HG02798 (cell line): ENCODE measurements at regions not wholly inside any gene's neighbourhood (a gene's known extent, or its start where the extent isn't known, plus 50 kb on each side); places are given as distances from the start of the nearest gene placed in this dataset.

Experiments used
- ATAC-seq: cut with Tn5 transposase; IDR thresholded peaks from one replicate; pipeline ENCODE4 v1.9.1; 2021; ENCODE audit warnings: mild to moderate bottlenecking; ENCODE audit not compliant: unreplicated experiment, poor library complexity

DNA sequence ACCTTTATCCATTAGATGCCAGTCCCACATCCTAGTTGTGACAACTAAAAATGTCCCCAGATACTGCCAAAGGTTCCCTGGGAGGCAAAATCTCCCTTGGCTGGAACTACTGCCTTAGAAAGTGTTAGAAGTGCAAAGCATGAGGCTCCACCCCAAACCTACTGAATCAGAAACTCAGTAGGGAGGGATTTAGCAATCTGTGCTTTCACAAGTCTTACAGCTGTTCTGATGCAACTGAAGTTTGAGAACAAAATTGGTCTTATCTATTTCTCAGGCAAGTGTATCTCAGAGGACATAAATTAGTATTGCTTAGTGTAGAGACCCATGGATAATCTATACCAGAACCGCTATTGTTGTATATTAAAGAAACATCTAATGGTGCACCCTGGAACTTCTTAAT, 70.2 kb downstream of the CLDN1 start:
- no peak for ATAC-seq

DNA sequence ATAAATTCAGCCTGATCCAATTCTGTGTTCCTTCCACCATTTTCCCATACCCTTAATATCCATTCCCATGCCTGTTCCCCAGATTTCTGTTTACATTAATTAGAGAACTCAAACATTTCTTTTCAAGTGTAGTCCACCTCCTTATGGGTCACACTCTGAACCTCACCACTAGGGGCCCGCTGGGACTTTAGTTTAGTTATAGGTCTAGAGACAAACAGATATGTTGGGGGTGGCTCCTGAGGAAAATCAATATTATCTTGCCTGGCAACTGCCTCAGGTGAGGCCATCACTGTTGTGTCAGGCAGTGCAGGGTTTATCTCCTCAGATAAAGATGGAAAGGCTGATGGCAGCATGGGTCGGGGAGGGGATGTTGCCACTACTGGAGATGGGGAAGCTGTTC, 72.8 kb downstream of the CLDN1 start:
- ATAC-seq: no peak

DNA sequence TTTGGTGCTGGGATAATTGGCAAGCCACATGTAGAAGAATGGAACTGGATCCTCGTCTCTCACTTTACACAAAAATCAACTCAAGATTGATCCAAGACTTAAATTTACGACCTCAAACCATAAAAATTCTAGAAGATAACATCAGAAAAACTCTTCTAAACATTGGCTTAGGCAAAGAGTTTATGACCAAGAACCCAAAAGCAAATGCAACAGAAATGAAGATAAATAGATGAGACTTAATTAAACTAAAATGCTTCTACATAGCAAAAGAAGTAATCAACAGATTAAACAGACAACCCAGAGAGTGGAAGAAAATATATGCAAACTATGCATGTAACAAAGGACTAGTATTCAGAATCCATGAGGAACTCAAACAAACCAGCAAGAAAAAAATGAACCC, 80.1 kb downstream of the CLDN1 start:
- no peak for ATAC-seq

DNA sequence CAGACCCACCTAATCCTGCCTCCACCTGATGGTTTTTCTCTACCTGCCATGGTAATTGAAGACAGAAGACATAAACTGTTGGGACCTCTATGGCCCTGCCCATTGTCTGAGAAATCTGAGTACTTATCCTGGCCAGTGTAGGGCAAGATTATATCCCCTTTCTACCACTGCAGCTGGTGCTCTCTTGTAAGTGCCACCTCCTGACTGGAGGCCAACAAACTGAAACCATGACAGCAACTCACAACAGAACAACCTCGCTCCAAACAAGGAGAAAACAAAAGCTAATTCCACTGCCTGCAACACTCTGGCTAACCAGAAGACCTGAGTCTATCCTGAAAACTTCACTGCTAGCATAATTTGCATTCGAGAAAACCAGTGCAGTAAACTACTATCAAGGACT, 82.9 kb downstream of the CLDN1 start:
- no peak for ATAC-seq

DNA sequence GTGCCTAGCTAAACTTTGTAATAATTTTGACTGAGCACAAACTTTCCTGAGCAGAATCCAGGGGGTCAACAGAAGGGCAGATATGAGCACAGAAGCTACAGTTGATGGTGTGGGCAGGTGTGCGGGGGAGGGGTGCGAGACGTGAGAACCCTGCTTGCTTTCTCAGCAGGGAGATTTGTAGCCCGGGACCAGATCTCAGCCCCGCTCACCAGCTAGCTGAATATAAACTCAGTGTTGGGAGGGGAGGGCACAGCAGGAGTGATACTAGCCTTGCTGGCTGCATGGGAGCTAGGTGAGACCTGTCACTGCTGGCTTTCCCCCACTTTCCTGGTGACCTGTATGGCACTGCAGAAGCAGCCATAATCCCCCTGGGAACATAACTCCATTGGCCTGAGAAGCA, 83.4 kb downstream of the CLDN1 start:
- ATAC-seq: no peak

DNA sequence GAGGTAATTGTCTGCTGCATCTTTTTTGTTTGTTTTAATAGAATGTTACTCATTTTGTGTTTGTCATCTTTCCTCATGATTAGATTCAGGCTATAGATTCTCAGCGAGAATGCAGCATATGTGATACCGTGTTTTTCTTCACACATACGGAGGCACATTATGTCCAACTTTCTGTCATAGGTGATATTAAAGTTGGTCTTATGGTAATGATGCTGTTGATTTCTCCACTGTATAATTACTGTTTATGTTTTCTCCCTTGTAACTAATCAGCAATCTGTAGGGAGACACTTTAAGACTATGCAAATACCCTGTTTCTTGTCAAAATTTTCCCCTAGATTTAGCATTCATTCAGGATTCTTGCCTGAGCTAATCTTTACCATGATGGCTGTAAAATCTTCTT, 87.6 kb downstream of the CLDN1 start:
- ATAC-seq: no peak

DNA sequence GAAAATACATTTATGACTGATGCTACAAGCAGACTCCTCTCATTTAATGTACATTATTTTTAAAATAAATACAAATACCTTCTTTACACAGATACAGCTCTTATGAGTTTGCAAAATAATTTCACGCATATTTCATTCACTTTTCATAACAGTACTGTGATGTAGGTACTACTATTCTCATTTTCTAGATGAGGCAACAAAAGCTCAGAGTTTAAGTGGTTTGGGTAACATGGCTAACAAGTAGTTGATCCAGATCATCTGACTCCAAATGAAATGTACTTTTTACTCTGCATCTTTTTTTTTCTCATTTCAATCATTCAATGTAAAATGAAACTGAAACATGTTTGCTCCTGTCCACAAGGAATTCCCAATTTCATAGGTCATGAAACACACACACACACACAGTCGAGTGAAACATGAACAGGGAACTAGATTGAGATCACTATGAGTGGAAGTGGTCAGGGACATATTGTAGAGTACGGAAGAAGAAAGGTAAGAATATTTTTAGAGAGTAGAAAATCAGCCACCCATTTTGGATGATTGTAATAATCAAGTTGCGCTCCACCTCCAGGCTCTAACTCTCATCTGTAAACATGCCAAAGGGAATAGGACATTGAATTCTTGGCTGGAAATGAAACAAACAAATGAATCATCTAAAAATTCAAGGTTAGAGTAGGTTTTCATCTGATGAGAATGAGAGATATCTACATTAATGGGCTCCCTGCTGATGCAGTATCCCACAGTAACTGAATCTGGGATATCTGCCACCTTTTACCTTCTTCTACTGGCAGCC, 92.4 kb downstream of the CLDN1 start:
- ATAC-seq: peak; percentile 57

DNA sequence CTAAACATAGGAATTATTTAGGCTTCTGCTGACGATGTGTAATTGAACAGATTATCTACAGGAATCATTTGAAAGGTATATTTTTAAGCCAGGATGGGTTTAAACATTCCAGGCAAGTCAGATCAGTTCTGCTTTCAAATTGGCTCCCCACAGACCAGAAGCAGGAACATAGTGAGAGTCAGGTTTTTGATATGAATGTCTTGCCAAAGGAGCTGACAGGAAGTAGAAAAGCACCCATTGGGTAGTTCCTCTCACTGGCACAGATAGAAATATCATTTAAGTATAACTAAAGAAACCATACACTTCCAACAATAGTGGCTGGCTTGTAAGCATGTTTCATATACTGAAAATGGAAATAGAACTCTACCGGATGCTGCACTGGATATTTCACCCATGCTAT, 95.2 kb downstream of the CLDN1 start:
- ATAC-seq: no peak

DNA sequence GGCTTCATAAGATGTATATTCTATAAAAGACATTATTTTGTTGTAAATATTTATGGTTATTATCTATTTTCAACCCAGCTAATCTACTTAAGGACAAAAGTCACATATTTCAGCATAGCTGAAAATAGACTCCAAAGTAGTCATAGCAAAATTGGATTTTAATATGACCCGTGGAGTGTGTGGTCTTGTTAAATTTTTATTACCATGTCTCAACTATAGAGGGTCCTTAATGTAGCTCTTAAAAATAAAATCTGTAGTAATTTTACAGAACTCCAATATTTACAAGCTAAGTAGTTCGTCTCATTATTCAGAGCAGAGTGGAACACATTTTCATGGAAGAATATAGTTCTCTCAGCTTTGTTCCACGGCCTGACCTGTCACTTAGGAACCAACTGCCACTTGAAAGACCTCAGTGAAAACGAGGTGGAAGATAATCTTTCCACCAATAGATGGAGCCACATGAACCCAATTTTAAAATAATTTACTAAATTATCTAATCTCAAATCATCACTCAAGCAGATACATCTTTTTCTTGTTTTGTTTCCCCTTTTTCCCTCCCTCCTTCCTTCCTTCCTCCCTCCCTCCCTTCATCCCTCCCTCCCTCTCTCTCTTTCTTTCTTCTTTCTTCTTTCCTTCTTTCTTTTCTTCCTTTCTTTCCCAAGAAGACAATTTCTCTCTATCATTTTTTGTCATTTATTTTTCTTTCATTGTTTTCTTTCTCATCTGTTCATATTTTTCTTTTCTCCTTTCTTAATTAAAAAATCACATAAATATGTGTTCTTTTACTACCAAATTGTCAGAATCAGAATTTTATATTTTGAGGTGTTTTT, 97.2 kb downstream of the CLDN1 start:
- no peak for ATAC-seq

DNA sequence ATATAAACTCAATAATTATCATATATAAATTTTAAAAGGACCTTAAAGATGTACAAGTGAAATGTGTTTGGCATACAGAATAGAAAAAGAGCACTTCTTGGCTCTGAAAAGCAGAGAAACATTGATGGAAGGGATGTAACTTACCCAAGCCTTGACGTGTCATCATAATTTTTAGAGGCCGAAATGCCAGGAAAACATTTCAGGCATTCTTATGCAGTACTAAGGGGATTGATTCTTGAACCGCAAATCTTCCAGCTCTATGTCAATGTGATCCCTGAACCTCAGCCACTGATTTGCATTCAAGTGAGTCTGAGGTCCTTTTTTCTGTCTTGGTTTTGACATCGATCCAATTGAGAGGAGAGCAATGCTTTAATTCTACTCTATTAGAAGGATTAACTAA, 97.8 kb downstream of the CLDN1 start:
- ATAC-seq: no peak

DNA sequence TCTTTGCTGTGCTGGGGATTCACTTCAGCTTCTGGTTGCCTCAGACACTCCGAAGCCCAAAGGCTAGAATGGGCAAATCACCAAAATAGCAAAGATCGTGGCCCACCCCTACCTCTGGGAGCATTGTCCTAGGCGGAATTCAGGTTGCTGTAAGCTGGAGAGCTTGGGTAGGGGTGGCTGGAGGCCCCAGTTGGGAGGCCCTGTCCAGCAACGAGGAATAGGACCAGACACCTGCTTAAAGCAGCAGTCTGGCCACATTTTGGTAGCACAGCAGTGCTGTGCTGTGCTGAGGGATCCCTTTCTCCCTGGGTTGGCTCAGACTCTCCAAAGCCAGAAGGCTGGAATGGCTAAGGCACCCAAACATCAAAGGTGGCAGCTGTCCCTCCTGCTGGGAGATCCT, 99.3 kb downstream of the CLDN1 start:
- no peak for ATAC-seq

DNA sequence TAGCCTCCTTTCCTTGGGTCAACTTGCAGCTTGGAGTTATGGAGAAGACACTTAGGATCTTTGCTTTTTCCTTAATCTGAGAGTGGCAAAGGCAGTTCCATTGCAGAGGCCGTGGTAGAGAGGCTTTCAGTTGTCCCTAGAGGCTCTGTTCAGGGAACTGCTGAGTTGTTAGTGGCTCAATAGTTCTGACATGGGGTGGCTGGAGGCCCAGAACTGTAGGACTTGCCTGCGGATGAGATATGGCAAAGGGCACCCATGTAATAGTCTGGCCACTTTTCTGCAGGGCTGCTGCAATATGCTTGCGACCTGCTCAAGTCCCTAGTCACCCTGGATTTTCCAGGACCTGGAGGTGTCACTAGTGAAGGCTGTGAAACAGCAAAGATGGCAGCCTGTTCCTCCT, 99.9 kb downstream of the CLDN1 start:
- no peak for ATAC-seq

DNA sequence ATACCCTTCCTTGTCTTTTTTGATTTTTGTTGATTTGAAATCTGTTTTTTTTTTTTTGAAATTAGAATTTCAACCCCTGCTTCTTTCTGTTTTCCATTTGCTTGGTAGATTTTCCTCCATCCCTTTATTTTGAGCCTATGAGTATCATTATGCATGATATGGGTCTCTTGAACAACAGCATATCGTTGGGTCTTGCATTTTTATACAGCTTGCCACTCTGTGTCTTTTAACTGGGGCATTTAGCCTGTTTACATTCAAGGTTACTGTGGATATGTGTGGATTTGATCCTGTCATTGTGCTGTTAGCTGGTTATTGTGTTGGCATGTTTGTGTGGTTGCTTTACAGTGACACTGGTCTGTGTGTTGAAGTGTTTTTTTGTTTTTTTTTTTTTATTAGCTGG, 99.7 kb upstream of the P3H2 start:
- no peak for ATAC-seq

DNA sequence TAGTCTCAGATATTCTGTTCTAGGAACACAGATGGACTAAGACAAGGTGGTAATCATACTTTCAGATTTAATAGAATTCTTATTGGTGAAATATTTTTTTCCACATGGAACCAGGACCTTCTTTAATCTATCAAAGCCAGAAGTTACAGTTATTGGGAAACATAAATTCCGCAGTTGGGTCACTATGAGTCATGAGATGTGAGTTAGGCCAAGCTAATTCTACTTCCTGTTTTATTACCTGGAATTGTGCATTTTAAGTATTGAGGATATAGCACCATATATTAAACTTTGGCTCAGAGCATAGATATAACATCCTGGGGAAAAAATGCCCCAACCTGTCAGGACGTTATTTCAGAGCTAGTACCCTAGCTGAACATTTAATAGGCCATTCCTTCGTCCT, 96.4 kb upstream of the P3H2 start:
- ATAC-seq: no peak

DNA sequence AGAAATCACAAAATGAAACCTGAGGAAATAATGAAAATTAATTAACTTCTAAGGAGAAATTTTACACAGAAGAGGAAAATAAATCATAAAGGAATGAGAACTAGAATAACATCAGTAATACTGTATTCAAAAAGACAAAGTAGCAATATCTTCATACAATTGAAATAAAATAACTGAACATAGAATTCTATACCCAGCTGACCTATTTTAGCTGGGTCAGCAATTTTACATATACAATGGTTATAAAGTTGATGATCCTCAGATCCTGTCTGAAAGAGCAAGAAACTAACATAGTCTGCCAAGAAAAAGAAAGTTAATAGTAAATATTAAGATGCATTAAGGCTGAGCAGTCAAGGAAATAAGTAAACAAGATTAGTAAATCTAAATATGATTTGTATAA, 93.0 kb upstream of the P3H2 start:
- ATAC-seq: no peak

DNA sequence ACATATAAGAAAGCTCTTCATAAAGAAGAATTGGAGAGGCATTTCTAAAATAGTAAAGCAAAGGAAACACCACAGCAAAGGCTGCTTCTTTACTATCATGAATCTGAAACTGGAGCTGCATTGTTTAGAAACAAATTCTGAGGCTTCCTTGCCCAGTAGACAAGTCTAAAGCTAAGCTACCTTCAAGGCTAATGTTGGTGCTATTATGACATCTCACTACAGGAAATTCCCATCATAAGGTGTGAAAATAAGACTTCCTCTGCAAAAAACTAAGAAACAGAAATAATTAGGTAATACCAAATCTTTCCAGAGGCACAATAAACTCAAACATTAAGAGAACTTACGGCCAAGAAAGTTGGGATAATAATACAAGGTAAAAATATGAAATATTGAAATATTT, 89.9 kb upstream of the P3H2 start:
- peak; percentile 36 for ATAC-seq

DNA sequence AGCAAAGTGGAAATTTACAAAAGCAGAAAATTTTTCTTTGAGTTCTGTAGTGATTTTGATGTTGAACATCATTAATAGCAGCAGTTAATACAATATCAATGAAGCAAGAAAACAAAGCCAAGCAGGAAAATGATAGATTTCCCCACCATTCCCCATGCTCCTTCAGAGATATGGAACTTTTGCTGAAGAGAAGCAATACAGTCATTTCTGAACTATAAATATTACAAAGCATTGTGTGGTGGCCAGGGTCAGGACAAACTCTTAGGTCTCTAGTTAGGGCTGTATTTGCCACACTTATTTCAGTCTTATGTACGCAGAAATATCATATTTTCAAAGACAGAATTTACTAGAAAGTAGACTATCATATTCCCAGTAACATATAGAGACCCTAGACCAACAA, 88.8 kb upstream of the P3H2 start:
- no peak for ATAC-seq

DNA sequence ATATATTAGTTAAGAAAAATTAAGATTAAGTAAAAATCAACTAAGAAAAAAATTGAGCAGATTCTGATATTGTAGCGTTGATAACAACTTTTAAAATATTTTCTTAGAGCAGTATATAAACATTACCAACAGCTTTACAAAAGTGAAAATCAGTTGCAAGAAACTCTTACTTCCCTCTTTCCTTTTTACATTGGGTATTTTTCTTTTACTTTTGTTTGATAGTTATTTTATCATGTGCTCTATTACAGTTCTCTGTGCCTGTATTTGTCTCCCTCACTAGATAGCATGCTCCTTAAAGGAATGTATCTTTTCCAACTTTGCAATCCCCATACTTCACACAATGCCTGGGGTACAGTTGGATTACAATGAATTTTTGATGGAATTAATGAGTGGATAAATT, 87.5 kb upstream of the P3H2 start:
- no peak for ATAC-seq

DNA sequence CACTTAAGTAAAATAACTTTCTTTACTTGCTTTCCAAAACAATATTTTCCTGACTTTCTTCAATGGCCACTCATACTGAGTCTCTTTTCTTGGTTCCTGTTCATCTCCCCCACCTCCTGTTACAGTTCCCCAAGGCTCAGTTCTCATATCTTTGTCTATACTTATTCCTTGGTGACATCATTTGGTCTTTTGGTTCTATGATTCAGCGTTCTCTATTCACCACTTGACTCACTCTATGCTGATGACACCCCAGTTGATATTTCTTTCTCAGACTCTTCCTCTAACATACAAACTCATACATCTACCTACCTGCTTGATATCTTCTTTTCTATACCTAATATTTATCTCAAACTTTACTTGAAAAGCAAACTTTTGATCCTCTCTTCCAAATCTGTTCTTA, 85.0 kb upstream of the P3H2 start:
- peak; percentile 75 for ATAC-seq

DNA sequence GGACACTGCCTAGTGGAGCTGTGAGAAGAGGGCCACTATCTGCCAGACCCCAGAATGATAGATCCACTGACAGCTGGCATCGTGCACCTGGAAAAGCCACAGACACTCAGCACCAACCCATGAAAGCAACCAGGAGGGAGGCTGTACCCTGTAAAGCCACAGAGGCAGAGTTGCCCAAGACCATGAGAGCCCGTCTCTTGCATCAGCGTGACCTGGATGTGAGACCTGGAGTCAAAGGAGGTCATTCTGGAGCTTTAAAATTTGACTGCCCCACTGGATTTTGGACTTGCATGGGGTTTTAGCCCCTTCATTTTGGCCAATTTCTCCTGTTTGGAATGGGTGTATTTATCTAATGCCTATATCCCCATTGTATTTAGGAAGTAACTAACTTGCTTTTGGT, 83.5 kb upstream of the P3H2 start:
- ATAC-seq: no peak

DNA sequence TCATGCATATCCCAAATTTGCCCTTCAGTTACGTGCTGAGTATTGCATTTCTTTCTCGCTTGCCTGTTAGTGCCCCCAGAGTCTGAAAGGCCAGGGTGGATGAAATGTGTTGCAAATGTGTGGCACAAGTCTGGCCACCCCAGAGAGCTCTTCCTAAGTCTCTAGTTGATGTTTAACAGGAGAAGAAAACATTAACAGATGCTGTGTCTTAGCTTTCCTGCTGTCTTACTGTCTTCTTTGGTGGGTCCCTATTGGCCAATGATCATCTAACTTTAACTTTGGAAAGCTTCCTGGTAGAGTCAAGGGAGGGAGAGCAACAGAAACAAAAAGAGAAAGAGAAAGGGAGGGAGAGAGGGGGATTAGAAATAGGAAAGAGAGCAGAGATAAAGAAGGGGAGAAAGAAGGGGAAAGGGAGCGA, 76.7 kb upstream of the P3H2 start:
- no peak for ATAC-seq

DNA sequence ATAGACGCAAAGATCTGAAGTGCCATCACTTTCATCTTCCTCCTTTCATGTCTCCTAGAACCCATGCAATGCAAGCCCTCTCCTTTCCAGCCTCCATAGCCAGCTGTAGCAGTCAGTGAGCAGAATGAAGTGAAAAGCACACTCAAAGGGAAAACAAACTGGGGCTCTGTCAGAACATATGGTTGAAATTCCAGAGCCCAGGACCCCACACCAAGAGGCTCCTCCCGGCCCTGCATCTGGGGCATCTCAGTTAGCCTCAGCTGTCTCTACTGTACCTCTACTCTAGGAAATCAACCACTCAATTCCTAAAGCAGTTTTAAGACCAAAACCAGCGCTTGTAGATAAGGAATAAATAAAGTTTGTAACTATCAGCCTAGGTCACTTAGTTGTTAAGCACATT, 73.8 kb upstream of the P3H2 start:
- ATAC-seq: no peak
